PC-3 (cell line): ENCODE measurements at regions not wholly inside any gene's neighbourhood (a gene's known extent, or its start where the extent isn't known, plus 50 kb on each side); places are given as distances from the start of the nearest gene placed in this dataset.

ENCODE experiments used
- CTCF ChIP-seq: fragments of 300-600 bp; sonication (generic); conservative IDR thresholded peaks from 2 replicates; pipeline ENCODE4 v1.5.1; 2017; ENCODE audit warnings: antibody characterized with exemption, low read depth, mild to moderate bottlenecking, low read length
- EZH2phosphoT487 ChIP-seq: fragments of 300-600 bp; sonication (generic); IDR thresholded peaks from 2 replicates; pipeline ENCODE4 v1.6.1; 2018; ENCODE audit warnings: mild to moderate bottlenecking, antibody characterized with exemption, low read length, borderline replicate concordance

- TF ChIP-seq CTCF (no peak), EZH2phosphoT487 (no peak)
Observed at GRCh38 chr5:118459490-118459889, 528.9 kb downstream of the DTWD2 start.
